Lower leg skin (tissue), 3 donors: ENCODE measurements at regions not wholly inside any gene's neighbourhood (a gene's known extent, or its start where the extent isn't known, plus 50 kb on each side); places are given as distances from the start of the nearest gene placed in this dataset.

Experiments used
- POLR2A ChIP-seq, 2 donors: fragments of 450-650 bp; IDR thresholded peaks; one replicate each; pipeline ENCODE4 v1.6.1; 2016 to 2017; ENCODE audit warnings: antibody characterized with exemption in 2 of 2, mild to moderate bottlenecking in 1 of 2, moderate library complexity in 1 of 2
- TF ChIP-seq, protein P1 (sequence below), 3 donors: fragments of 450-650 bp; IDR thresholded peaks; one replicate each; pipeline ENCODE4 v1.5.1; 2016; ENCODE audit warnings: antibody characterized with exemption in 3 of 3, mild to moderate bottlenecking in 3 of 3, moderate library complexity in 2 of 3

DNA sequence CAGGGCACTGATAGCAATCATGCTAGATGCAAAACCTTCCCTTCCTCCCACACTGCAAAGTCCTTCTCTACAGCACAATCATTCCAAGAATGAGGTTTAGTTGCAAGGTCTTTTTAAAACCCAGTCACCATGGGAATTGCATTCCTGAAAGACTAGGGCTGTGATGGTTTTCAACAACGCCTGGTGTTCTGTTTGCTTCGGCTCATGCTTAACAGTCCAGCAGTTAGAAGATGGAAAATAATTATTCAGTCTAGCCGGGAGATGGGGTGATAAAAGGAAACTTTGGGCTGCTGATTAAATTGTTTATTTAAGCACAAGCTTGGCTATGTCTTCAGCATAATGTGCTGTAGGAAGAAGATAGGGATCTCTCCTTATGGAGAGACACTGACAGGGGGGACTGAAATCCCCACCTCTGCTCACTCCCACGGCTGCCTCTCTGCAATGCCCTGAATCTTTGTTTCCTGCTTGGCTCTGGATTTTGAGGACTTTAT, 211.4 kb downstream of the MID1IP1 start:
- no peak for TF ChIP-seq POLR2A (IDR thresholded peaks at IDR 0.05)
- TF ChIP-seq, protein P1, sequence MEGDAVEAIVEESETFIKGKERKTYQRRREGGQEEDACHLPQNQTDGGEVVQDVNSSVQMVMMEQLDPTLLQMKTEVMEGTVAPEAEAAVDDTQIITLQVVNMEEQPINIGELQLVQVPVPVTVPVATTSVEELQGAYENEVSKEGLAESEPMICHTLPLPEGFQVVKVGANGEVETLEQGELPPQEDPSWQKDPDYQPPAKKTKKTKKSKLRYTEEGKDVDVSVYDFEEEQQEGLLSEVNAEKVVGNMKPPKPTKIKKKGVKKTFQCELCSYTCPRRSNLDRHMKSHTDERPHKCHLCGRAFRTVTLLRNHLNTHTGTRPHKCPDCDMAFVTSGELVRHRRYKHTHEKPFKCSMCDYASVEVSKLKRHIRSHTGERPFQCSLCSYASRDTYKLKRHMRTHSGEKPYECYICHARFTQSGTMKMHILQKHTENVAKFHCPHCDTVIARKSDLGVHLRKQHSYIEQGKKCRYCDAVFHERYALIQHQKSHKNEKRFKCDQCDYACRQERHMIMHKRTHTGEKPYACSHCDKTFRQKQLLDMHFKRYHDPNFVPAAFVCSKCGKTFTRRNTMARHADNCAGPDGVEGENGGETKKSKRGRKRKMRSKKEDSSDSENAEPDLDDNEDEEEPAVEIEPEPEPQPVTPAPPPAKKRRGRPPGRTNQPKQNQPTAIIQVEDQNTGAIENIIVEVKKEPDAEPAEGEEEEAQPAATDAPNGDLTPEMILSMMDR (IDR thresholded peaks at IDR 0.05) = no peak
